Erythroblast (primary cell): ENCODE measurements at regions not wholly inside any gene's neighbourhood (a gene's known extent, or its start where the extent isn't known, plus 50 kb on each side); places are given as distances from the start of the nearest gene placed in this dataset.

Source experiments
- GATA1 ChIP-seq: IDR thresholded peaks from 2 replicates; pipeline ENCODE4 v1.6.1; 2011; ENCODE audit warnings: low read depth, mild to moderate bottlenecking, control low read depth, low read length, moderate library complexity
- POLR2A ChIP-seq: IDR thresholded peaks from 2 replicates; pipeline ENCODE4 v1.6.1; 2011; ENCODE audit warnings: mild to moderate bottlenecking, low read length

- TF ChIP-seq POLR2A (no peak), GATA1 (no peak)
Measured at GRCh38 chr2:196551014-196551413, 88.5 kb upstream of the CCDC150 start.
